Renal pelvis (tissue), 1 donor: ENCODE measurements at regions not wholly inside any gene's neighbourhood (a gene's known extent, or its start where the extent isn't known, plus 50 kb on each side); places are given as distances from the start of the nearest gene placed in this dataset.
"Not testable (repeated sequence)": the region's sequence is repeated elsewhere in the genome, so short reads cannot be mapped to it uniquely, and the experiment has no call there.

Experiments
- DNase-seq: peaks from one replicate; pipeline ENCODE4 v3.0.0-alpha.2; 2013

DNA sequence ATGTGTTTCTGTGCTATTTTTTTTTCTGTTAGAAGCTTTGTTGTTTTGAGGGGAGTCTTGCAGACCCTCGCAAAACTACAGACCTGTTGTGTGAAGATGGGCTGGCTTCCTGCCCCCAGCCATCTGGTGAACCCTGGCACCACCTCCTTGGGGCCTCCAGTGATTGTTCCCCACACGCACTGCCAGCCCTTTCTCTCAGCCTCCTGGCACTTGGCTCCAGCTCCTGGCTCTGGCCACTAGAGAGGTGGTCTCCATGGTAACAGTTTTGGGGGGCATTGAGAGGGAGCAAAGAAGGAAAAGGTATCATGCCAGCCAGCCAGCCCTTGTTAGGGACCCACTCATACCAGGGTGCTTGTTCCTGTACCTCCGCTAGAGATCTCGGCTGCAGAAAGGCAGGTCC, 176.4 kb upstream of the RPH3A start:
- no peak for DNase-seq

DNA sequence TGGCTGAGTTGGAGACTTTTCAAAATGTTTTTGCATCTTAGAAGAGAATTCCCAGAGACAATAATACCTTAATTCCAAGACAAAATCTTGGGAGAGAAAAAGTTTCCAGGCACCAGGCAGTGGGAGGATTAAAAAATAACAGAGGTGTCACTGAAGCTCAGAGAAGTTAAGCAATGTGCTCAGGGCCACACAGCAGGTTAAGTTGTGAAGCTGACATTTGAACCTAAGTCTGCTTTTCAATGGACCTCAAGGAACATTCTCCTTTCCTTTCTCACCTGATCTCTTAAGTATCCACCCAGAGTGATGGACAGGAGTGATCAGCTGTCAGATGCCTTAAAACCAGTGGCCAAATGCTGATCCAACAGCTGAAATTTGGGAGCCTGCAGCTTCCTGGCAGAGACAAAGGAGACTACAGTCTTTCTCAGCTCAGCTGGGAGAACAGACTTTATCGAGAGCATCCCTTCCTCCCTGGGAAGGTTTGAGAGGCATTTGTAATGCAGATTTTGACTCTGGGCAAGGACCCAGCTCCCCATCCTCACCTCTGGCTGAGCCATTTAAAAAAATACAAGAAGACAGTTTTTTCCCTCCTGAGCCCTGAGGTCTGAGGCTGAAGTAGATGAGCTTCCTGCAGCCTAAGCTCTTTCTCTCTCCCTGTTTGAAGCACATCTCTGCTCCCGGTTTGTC, 174.9 kb upstream of the RPH3A start:
- DNase-seq, result no peak

DNA sequence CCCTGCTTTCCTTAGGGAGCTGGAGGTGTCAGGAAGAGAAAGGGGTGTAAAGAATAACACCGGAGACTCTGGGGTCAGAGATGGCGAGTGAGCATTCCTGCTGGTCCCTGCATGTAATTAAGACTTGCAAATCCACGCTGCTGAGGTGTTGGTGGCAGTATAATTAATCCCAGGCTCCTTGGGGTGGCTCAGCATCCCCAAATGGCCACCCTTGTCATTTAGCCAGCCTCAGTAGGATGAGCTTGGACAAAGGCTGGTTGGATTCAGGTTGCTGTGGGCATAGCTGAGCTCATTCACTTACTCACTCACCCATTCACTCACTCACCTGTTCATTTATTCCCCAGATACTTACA, 174.4 kb upstream of the RPH3A start:
- DNase-seq, result no peak

DNA sequence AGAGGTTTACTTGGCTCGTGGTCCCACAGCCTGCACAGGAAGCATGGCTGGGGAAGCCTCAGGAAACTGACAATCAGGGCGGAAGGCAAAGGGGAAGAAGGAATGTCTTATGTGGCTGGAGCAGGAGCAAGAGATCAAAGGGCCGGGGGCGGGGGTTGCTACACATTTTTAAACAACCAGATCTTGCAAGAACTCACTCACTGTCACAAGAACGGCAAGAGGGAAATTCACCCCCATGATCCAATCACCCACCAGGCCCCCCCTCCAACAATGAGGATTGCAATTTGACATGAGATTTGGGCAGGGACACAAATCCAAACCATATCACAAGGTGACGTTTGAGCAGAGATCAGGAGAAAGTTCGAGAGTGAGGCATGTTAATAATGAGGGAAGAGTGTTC, 163.7 kb upstream of the RPH3A start:
- no peak for DNase-seq

DNA sequence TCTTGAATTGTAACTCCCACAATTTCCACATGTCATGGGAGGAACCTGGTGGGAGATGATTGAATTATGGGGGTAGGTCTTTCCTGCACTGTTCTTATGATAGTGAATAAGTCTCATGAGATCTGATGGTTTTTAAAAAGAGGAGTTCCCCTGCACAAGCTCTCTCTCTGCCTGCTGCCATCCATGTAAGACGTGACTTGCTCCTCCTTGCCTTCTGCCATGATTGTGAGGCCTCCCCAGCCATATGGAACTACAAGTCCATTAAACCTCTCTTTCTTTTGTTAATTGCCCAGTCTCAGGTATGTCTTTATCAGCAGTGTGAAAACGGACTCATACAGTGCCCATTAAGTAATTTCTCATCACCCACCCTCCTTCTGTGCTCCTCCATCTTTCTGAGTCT, 159.6 kb upstream of the RPH3A start:
- DNase-seq, result not testable (repeated sequence)

DNA sequence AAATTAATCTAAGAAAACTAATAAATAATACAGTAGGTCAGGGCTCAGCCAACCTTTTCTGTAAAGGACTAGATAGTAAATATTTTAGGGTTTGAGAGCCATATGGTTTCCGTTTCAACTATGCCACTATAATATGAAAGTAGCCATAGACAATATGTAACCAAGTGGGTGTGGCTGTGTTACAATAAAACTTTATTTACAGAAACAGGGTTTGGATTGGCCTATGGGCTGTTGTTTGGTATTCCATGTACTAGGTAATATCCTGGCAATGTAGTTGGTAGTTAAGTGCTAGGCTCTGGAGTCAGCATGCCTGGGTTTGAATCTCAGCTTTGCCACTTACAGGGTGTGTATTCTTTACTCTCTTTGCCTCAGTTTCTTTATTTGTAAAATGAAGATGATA, 156.5 kb upstream of the RPH3A start:
- DNase-seq, result no peak

DNA sequence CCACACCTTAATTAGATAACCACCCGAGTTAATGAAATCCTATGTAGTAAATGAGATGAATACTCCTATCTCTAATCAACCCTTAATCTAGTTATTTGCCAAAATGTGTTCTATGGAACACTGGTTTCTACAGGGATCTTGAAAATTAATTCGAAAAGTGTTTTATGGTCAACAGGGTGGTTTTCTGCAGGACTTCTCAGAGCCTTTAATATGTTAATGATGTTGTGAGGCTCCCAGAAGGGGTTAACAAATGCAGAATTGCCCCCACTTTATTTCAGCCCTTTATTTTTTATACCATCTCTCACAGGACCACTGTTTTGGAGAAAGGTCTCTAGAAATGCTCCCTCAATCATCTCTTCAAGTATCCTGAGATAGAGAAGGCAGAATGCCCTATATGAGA, 153.1 kb upstream of the RPH3A start:
- DNase-seq, result no peak

DNA sequence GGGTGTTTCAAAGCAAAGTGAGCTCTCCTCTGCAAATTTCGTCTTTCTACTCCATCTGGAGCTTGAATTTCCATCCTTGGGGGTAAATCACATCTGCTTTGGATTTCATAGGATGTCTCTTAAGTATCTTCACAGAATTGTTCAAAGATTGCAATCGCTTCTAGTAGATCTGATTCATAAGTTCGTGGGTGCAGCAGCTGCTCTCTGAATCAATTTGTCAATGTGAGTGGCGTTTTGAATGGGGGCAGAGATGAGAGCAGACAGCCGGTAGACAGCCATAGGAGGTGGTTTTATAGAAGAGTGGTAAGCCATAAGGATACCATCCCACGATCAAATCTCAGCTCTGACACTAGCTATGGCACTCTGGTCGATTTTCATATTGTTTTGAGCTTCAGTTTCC, 146.0 kb upstream of the RPH3A start:
- DNase-seq, result no peak

DNA sequence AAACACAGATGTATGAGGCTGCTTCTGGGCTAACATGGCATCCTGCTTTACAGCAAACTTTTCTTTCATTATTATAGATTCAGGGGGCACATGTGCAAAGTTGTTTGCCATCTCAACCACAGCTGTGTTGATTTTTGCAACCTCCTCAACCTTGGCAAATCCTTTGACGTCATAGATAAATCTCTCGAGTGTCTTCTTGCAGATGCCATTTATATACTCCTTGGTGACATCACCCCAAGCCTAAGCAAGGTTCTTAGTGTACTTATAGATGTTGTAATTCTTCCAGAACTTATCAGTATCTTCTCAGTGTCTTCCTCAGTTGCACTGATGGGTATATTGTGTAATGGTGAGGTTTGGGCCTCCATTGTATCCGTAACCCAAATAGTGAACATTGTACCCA, 135.4 kb upstream of the RPH3A start:
- no peak for DNase-seq

DNA sequence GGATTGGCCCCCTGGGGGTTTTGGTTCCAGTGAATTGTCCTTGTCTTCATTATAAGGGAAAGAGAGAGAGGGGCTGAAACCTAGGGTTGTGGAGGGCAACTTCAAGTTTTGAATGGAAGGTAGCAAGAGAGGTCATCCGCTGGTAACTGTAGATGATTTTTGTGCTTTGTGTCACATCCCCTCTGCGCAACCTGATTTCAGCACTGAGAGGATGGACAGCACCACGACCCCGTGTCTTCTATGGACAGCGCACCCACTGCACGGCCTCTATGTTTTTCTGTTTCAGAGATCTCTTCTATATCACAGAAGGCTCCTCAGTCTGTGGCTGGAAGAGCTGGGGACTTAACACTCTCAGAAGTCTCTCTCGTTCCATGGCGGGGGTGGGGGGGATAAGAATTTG, 127.0 kb upstream of the RPH3A start:
- DNase-seq, result peak; percentile 39

DNA sequence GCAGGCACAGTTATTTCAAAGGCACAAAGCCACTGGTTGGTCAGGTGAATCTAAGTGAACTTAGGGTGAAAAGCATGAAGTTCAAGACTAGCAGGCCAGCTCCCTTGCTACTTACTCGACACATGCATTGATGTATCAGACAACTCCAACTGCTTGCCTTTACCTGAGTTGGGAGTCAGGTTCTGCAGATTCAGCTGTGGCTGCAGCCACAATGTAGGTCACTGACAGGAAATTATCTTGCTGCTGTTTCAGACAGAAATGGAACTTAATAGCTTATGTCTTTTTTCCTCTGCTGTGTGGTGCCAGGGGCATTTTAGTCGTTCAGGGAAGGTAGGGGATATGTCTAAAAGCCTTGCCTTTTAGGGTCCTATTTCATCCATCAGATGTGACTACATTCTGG, 125.6 kb upstream of the RPH3A start:
- no peak for DNase-seq

DNA sequence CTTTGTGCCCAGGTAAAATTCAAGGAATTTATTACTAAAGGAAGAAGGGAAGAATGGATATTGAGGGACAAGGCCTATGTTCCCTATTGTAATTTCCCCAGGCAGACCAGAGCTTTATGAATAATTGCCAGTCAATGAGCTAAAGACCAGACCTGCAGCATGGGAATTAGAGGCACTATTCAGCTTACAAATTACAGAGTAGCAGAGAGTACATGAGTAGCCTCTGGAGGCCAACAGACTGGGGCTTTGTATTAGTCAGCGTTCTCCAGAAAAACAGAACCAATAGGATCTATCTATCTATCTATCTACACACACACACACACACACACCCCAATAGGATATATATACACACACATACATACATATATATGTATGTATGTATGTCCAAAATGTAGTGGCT, 120.0 kb upstream of the RPH3A start:
- no peak for DNase-seq

DNA sequence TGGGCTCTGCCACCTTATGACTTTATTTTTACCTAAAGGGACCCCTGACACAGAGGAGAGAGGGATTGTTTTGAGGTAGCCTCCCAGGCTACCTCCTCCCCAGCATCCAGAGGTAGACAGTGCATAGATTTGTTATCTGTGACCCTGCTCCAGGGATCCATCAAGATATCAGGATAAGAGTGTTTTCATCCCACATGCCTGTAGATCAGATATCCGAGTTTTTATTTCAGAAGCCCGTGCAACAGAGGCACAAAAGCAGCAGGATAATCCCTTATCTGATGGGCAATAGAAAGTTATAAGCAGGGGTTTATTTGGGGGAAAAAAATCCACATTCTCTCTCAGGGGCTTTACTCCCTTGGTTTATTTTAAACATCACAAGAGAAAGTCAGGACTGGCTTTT, 117.0 kb upstream of the RPH3A start:
- DNase-seq, result no peak

DNA sequence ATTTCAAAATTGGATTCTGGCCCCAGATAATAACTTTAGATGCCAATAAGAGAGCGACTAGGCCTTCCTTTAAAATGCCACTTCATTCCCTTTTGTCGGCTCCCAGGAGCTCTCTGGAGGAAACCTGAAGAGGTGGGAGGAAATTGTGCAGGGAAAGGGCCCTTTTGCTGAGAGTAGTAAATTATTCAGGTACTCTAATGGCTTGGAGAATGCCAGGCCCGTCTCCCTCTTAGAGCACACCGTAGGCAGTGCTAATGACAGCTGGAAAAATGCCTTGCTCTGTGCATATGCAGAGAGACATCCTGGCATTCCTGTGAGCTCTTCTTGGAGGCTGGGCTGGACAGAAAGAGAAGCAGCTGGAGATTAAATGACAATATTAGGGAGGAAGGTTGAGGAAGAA, 115.0 kb upstream of the RPH3A start:
- DNase-seq, result no peak

DNA sequence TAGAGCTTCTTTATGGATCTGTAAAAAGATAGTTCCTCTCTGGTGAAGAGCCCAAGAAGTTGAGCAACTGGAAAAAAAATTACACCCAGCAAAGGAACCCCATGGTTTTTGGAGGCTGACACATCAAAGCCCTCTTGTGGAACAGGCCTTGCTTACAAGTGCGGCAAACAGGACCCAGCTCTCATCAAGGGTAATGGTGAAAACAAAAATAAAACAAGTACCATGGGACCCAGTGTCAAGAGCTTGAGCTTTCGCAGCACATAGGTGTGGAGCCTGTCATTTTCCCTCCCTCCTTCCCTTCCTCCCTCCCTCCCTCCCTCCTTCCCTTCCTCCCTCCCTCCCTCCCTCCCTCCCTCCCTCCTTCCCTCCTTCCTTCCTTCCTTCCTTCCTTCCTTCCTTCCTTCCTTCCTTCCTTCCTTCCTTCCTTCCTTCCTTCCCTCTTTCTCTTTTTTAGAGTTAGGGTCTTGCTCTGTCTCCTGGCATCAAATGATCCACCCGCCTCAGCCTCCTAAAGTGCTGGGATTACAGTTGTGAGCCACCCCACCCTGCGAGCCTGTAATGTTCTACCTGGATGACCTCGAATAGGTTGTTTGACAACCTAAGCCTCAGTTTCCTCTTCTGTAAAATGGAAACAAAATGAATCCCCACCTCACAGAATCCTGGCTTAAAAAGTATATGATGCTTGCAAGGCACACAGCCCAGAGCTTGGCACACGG, 114.3 kb upstream of the RPH3A start:
- no peak for DNase-seq

DNA sequence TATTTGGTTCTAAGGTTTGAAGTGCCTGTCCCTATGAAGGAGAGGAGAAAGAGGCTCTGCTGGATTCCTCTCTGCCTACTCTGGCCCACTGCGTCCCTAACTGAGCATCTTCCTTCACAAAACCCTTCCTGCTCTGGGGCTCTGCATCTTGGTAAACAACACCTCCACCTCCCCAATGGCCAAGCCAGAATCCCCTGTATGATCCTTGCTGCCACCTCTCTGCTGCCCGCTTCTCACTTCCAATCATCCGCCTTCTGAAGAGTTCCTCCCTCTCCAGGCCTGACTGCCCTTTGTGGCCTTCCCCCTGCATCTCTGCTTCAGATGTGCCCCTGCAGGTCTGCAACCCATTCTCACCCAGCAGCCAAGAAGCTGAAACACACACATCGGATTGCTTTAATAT, 110.6 kb upstream of the RPH3A start:
- DNase-seq, result no peak

DNA sequence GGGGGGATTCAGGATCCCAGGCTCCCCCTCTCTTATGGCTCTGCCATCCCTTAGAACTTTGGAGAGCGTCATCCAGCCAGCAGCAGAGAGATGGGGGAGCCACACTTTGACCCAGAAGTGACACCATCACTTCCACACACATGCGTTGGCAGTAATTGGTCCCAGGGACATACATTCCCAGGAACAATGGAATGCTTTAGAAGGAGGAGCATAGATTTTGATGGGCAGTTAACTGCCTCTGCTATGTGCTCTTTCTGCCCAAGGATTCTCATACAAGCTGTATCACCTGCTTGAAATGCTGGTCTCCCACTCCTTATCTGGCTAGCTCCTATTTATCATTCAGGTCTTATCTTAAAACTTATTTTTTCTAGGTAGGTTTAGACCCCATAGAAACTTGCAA, 109.0 kb upstream of the RPH3A start:
- no peak for DNase-seq

DNA sequence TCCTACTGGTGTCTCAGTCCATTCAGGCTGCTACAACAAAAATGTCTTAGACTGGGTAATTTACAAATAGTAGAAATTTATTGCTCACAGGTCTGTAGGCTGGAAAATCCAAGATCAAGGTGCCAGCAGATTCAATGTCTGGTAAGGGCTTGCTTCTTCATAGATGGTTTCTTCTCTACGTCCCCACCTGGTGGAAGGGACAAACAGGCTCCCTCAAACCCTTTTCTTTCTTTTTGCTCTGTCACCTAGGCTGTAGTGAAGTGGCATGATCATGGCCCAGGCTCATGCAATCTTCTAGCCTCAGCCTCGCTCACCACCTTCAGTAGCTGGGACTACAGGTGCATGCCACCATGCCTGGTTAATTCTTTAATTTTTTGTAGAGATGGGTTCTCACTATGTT, 106.8 kb upstream of the RPH3A start:
- no peak for DNase-seq

DNA sequence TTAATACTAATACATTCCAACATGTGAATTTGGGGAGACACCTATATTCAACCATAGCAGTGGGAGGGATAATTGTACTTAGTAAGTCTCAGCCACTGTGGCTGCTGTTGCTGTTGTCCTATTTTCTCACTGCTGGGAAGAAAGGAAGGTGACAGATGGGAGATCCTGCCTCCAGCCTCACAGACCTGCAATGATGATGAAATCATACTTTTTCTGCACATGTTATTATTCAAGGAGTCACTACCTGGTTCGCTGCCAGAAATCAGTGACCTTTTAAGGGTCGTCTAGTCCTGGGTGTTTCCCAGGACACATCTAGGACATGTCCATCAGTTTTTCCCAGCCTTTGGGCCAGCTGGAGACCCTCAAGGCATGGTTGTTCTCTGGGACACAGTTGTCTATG, 106.2 kb upstream of the RPH3A start:
- DNase-seq, result no peak

DNA sequence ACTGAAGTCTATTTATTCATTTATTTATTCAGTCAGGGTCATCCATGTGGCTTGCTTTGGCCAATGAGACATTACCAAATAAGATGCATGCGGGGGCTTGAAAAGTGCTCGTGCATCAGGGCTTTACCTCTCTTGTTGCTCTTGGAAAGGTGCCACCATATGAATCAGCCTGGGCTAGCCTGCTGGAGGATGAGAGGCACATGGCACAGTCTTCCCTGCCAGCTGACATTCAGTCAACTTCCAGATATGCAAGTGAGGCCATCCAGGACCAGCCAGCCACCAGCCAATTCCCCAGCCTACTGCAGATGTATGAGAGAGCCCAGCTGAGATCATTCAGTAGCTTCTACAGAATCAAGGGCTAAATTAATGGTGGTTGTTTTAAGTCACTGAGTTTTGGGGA, 105.2 kb upstream of the RPH3A start:
- DNase-seq, result no peak

DNA sequence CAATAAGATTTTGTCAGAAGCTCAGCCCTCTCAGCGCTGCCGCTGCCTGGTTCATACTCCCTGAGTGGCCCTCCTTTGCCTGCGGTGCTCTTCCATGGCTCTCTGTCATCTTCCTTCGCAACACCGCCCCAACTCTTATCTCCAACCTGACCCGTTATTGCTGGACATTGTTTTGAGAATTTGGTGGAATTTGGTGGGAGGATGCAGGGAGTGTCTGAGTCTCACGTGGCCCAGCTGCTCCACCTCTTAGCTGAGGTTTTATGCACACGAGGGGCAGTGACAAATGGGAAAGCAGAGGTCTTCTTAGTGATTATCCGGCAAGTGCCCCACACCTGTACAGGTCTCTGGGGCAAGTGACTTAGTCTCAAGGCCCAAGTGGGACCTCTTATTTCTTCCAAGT, 97.5 kb upstream of the RPH3A start:
- DNase-seq, result no peak

DNA sequence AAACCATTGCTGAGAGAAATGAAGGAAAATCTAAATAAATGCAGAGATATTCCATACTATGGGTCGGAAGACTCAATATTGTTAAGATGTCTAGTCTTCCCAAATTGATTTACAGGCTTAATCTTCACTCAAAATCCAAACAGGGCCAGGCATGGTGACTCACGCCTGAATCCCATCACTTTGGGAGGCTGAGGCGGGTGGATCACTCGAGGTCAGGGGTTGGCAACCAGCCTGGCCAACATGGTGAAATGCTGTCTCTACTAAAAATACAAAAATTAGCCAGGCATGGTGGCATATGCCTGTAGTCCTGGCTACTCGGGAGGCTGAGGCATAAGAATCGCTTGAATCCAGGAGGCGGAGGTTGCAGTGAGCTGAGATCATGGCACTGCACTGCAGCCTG, 94.1 kb upstream of the RPH3A start:
- not testable (repeated sequence) for DNase-seq

DNA sequence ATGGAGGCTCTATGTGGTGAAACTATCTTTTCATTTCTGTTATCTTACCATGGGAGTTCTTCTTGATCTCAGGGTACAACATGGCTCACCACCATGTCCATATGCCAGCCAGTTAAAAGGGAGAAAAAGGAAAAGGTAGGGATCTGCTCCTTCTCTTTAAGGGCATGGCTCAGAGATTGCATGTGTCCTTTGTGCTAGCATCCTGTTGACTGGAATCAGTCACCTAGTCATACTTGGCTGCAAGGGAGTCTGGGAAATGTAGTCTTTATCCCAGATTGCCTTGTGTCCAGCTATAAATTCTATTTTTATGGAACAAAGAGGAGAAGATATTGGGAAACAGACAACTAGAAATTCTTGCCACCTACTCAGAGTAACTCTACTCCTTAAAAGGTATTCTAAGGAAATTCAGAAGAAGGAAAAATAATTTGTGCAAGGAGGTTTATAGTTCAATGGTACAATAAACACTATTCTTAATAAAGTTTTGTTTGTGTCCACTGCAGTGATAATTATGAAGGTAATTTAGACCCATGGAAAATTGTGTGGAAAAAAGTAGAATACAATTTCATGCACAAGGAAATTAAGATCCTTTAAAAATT, 86.4 kb upstream of the RPH3A start:
- no peak for DNase-seq

DNA sequence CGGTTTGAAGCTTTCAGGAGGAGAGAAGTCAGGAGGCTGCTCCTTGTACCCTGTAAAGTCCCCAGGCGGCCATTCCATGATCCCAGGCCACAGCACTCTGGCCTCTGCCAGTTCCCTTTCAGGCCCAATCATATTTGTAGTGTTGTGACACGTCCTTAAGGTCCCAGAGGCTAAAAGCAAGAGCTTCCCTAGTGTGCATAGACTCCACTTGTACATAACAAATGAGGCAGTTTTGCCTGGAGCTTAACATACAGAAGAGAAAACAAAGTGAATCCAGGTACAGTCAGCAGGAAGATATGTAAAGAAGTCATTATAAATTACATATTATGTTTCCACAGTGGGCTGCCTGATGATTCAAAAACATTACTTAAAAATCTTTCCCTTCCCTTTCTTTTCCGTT, 81.1 kb upstream of the RPH3A start:
- no peak for DNase-seq
